ENCODE measurements at regions not wholly inside any gene's neighbourhood (a gene's known extent, or its start where the extent isn't known, plus 50 kb on each side); places are given as distances from the start of the nearest gene placed in this dataset.

DNA sequence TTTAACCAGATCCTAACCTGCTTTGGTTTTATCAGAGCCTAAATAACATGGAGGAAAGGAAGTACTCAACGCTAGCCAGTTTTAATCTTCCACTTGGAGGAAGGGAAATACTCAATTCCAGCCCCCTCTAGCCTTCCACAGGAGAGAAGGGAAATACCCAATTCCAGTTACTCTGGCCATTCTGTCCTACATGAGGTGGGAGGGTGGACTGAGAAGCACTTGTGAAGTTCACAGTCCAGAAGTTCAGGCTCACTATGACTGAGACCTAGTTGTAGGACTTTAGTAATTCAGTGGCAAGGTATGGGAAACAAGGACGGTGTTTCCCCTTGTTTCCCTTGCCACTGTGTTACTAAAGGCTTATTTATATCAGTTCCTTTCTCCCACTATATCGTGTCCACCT is 672.0 kb downstream of the RFPL4B start:
- TF ChIP-seq, protein P1, sequence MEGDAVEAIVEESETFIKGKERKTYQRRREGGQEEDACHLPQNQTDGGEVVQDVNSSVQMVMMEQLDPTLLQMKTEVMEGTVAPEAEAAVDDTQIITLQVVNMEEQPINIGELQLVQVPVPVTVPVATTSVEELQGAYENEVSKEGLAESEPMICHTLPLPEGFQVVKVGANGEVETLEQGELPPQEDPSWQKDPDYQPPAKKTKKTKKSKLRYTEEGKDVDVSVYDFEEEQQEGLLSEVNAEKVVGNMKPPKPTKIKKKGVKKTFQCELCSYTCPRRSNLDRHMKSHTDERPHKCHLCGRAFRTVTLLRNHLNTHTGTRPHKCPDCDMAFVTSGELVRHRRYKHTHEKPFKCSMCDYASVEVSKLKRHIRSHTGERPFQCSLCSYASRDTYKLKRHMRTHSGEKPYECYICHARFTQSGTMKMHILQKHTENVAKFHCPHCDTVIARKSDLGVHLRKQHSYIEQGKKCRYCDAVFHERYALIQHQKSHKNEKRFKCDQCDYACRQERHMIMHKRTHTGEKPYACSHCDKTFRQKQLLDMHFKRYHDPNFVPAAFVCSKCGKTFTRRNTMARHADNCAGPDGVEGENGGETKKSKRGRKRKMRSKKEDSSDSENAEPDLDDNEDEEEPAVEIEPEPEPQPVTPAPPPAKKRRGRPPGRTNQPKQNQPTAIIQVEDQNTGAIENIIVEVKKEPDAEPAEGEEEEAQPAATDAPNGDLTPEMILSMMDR (IDR thresholded peaks at IDR 0.05; ENCODE audit: low read length): no peak
- TF ChIP-seq EZH2 (IDR thresholded peaks at IDR 0.05; ENCODE audit: borderline replicate concordance, low read length): no peak
